ENCODE measurements at regions not wholly inside any gene's neighbourhood (a gene's known extent, or its start where the extent isn't known, plus 50 kb on each side); places are given as distances from the start of the nearest gene placed in this dataset.

- DNase-seq (ENCODE audit: low spot score), result no peak
These were observed 75.4 kb upstream of the LDLRAD3 start for GRCh38 chr11:35868491-35868890.

- DNase-seq (ENCODE audit: low spot score), result no peak
These were observed 70.1 kb upstream of the LDLRAD3 start for GRCh38 chr11:35873721-35874120.

GRCh38 chr11:35874751-35875450 lies 69.0 kb upstream of the LDLRAD3 start:
- DNase-seq (ENCODE audit: low spot score), result no peak

GRCh38 chr11:35875466-35875865 lies 68.4 kb upstream of the LDLRAD3 start:
- no peak for DNase-seq (ENCODE audit: low spot score)

DNA sequence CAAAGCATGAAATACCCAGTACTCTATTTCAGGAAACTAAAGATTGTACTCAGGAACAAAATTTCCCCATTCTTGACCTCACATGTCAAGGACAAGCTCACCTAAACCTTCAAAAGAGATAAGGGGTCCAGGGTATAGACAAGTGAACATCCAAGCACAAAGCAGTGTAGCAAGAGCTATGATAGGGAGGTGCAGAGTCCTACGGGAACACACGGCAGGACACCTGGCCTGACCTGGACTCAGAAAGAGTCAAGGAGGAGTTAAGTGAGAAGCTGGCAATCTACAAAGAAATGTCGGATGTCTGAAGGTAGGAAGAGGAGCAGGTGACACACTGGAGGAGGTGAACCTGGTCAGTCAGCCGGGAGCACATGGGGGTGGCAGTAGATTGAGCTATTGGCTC lies 67.1 kb upstream of the LDLRAD3 start:
- DNase-seq (ENCODE audit: low spot score), result no peak

- DNase-seq (ENCODE audit: low spot score), result no peak
These were observed 65.1 kb upstream of the LDLRAD3 start for GRCh38 chr11:35878741-35879140.

- no peak for DNase-seq (ENCODE audit: low spot score)
These were observed 64.5 kb upstream of the LDLRAD3 start for GRCh38 chr11:35879361-35879760.

- DNase-seq (ENCODE audit: low spot score), result no peak
These were observed 57.1 kb upstream of the LDLRAD3 start for GRCh38 chr11:35886759-35887158.

DNA sequence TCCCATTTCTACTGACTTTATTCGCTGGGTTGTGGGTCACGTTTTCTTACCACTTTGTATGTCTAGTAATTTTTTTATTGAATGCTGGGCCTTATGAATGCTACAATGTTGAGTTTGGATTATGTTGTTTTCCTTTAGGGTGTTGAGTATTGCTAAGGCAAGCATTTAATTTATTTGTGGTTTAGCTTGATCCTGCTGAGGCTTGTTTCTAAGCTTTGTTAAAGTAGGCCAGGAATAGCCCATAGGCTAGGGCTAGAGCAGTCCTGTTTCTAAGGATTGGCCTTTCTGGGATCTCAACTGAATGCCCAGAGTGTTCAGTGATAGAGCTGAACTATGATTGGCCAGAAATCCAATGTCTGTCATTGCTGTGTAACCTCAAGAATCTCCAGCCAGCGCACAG lies 56.1 kb upstream of the LDLRAD3 start:
- no peak for DNase-seq (ENCODE audit: low spot score)

GRCh38 chr11:35888961-35889360 lies 54.9 kb upstream of the LDLRAD3 start:
- DNase-seq (ENCODE audit: low spot score), result no peak

DNA sequence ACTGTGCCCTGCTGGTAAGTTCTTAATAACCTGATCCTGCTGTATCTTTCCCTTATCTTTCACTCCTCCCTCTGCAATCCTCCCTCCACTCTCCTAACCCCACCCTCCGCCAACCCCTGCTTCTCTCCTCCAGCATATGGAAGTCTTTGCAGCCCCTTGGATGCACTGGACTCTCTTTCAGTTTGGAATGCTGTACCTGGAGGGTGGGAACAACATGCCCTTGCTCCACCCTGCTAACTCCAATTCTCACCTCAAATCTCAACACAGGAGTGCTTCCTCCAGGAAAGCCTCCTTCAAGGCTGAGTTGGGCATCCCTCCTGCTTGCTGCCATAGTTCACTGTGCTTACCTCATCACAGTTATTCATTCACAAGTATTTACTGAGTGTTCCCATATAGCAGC lies 52.8 kb upstream of the LDLRAD3 start:
- DNase-seq (ENCODE audit: low spot score), result no peak

DNA sequence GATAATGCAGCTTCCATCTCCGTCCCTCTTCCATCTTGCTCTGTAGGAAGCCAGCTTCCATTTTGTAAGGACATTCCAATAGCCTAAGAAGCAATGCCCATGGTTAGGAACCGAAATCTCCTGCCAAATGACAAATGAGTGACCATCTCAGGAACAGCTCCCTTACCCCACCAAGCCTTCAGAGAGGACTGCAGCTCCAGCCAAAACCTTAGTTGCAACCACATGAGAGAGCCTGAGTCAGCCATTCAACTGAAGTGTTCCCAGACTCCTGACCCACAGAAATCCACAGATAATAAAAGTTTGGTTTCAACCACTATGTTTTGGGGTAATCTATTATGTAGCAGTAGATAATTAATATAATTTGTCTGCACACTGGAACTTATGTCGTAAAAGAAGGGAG lies 51.7 kb upstream of the LDLRAD3 start:
- DNase-seq (ENCODE audit: low spot score), result no peak

- peak; percentile 75 for DNase-seq (ENCODE audit: low spot score)
These were observed 49.9 kb upstream of the LDLRAD3 start for GRCh38 chr11:35893796-35894475.

Measured in A172 (cell line).